ENCODE measurements at regions not wholly inside any gene's neighbourhood (a gene's known extent, or its start where the extent isn't known, plus 50 kb on each side); places are given as distances from the start of the nearest gene placed in this dataset.

GRCh38 chr10:113475381-113475807, 77.5 kb upstream of the HABP2 start:
- no peak overlapping the region for H3K4me3 ChIP-seq (ENCODE audit: low read depth, low read length)
- no peak for TF ChIP-seq CTCF (IDR thresholded peaks at IDR 0.05; ENCODE audit: insufficient read depth, low read depth, low read length, missing control alignments)
- no peak for DNase-seq (ENCODE audit: low read depth)

GRCh38 chr10:113476191-113476590, 76.7 kb upstream of the HABP2 start:
- H3K4me3 ChIP-seq (ENCODE audit: low read depth, low read length): no peak overlapping the region
- TF ChIP-seq CTCF (IDR thresholded peaks at IDR 0.05; ENCODE audit: insufficient read depth, low read depth, low read length, missing control alignments): no peak
- no peak for DNase-seq (ENCODE audit: low read depth)

- DNase-seq (ENCODE audit: low read depth): no peak
- no peak overlapping the region for H3K4me3 ChIP-seq (ENCODE audit: low read depth, low read length)
- no peak for TF ChIP-seq CTCF (IDR thresholded peaks at IDR 0.05; ENCODE audit: insufficient read depth, low read depth, low read length, missing control alignments)
Measured at GRCh38 chr10:113476673-113477072, 76.2 kb upstream of the HABP2 start.

GRCh38 chr10:113477451-113477850, 75.4 kb upstream of the HABP2 start:
- H3K4me3 ChIP-seq (ENCODE audit: low read depth, low read length): no peak overlapping the region
- no peak for DNase-seq (ENCODE audit: low read depth)
- no peak for TF ChIP-seq CTCF (IDR thresholded peaks at IDR 0.05; ENCODE audit: insufficient read depth, low read depth, low read length, missing control alignments)

- no peak overlapping the region for H3K4me3 ChIP-seq (ENCODE audit: low read depth, low read length)
- no peak for TF ChIP-seq CTCF (IDR thresholded peaks at IDR 0.05; ENCODE audit: insufficient read depth, low read depth, low read length, missing control alignments)
- no peak for DNase-seq (ENCODE audit: low read depth)
Measured at GRCh38 chr10:113479346-113480080, 73.3 kb upstream of the HABP2 start.

GRCh38 chr10:113480081-113480360, 72.8 kb upstream of the HABP2 start:
- TF ChIP-seq CTCF (IDR thresholded peaks at IDR 0.05; ENCODE audit: insufficient read depth, low read depth, low read length, missing control alignments): no peak
- no peak overlapping the region for H3K4me3 ChIP-seq (ENCODE audit: low read depth, low read length)
- DNase-seq (ENCODE audit: low read depth): no peak

- TF ChIP-seq CTCF (IDR thresholded peaks at IDR 0.05; ENCODE audit: insufficient read depth, low read depth, low read length, missing control alignments): no peak
- no peak for DNase-seq (ENCODE audit: low read depth)
- H3K4me3 ChIP-seq (ENCODE audit: low read depth, low read length): no peak overlapping the region
Measured at GRCh38 chr10:113480851-113481502, 71.9 kb upstream of the HABP2 start.

All from GM12865 (cell line).